GM13977 (cell line): ENCODE measurements at regions not wholly inside any gene's neighbourhood (a gene's known extent, or its start where the extent isn't known, plus 50 kb on each side); places are given as distances from the start of the nearest gene placed in this dataset.
"Not testable (repeated sequence)": the region's sequence is repeated elsewhere in the genome, so short reads cannot be mapped to it uniquely, and the experiment has no call there.

Experiments used
- DNase-seq: peaks from one replicate; pipeline ENCODE4 v3.0.0; 2012; ENCODE audit warnings: low spot score
- CTCF ChIP-seq: IDR thresholded peaks from 2 replicates; pipeline ENCODE4 v1.5.1; 2012; ENCODE audit warnings: mild to moderate bottlenecking, control low read depth; ENCODE audit not compliant: insufficient read depth; ENCODE audit errors: extremely low read depth, missing control alignments
- in situ Hi-C: fragments of 300-500 bp; cut with MboI; formaldehyde crosslinking; loops from one replicate; pipeline ENCODE4 v1.12.0; 2022; ENCODE audit warnings: low sequenced_read_pairs, low pct_unique_long_range_greater_than_20kb, mixed read lengths, inconsistent platforms; ENCODE audit not compliant: unreplicated experiment

GRCh38 chr6:145279993-145280392 lies 455.3 kb downstream of the EPM2A start:
- no peak for TF ChIP-seq CTCF
- no peak for DNase-seq
- in situ Hi-C loops = no loop called here

GRCh38 chr6:145283209-145283608 lies 452.1 kb downstream of the EPM2A start:
- in situ Hi-C loops, DNase-seq: not testable (repeated sequence)

- TF ChIP-seq CTCF = no peak
- DNase-seq = no peak
- in situ Hi-C loops = no loop called here
Observed at GRCh38 chr6:145283856-145284255, 451.5 kb downstream of the EPM2A start.

GRCh38 chr6:145286916-145287315 lies 448.4 kb downstream of the EPM2A start:
- no peak for DNase-seq
- in situ Hi-C loops = no loop called here
- no peak for TF ChIP-seq CTCF

- in situ Hi-C loops = no loop called here
- TF ChIP-seq CTCF = no peak
Observed at GRCh38 chr6:145289573-145289972, 445.7 kb downstream of the EPM2A start.

GRCh38 chr6:145290122-145290521 lies 445.2 kb downstream of the EPM2A start:
- in situ Hi-C loops = no loop called here
- no peak for DNase-seq
- no peak for TF ChIP-seq CTCF

More at GRCh38 chr6:145289573-145289972, 445.7 kb downstream of the EPM2A start:
- no peak for DNase-seq

- no peak for DNase-seq
- TF ChIP-seq CTCF = no peak
- in situ Hi-C loops = no loop called here
Observed at GRCh38 chr6:145292066-145292465, 443.3 kb downstream of the EPM2A start.
